ENCODE measurements at regions not wholly inside any gene's neighbourhood (a gene's known extent, or its start where the extent isn't known, plus 50 kb on each side); places are given as distances from the start of the nearest gene placed in this dataset.

- Histone ChIP-seq H3K27ac (ENCODE audit: low read depth, low read length) (no peak overlapping the region), H3K9me2 (ENCODE audit: insufficient read depth) (no peaks in the 10 kb centered on the region), H3K79me2 (ENCODE audit: insufficient read depth, low read length) (no peaks in the 10 kb centered on the region), H3K9ac (ENCODE audit: low read length) (no peak overlapping the region), H2AFZ (ENCODE audit: low read depth, low read length, poor library complexity, severe bottlenecking) (no peak overlapping the region), H3K4me1 (ENCODE audit: control insufficient read depth in 1 of 2, insufficient read depth in 2 of 2, low read length in 2 of 2) (peaks cover 0 to 7% of the 10 kb centered on the region in 2 experiments; a peak in 2 of 4 replicates), H3K27me3 (ENCODE audit: insufficient read depth, low read length) (no peaks in the 10 kb centered on the region), H4K20me1 (ENCODE audit: insufficient read depth) (no peaks in the 10 kb centered on the region), H3K9me3 (ENCODE audit: control insufficient read depth in 1 of 2, insufficient read depth in 1 of 2, low read depth in 1 of 2, low read length in 2 of 2) (no peaks in the 10 kb centered on the region), H3K36me3 (ENCODE audit: control insufficient read depth in 1 of 2, insufficient read depth in 2 of 2, low read length in 2 of 2) (no peaks in the 10 kb centered on the region), H3K4me2 (ENCODE audit: low read length) (no peak overlapping the region), H3K4me3 (replicated peaks in 1 of 2; ENCODE audit: low read depth in 1 of 2, low read length in 2 of 2) (no peak overlapping the region)
- ChIA-PET RAD21 (ENCODE audit: low non-redundant PET in 1 of 2, low total read pairs in 2 of 2, uncharacterized antibody in 2 of 2, unreplicated experiment in 2 of 2) (no interaction called here), CTCF (no interaction called here), POLR2A (no interaction called here)
- TF ChIP-seq SIN3A (IDR thresholded peaks at IDR 0.05; ENCODE audit: low read depth) (no peak), EZH2 (IDR thresholded peaks at IDR 0.05) (no peak), EGR1 (IDR thresholded peaks at IDR 0.05; ENCODE audit: low read depth) (no peak), SP1 (IDR thresholded peaks at IDR 0.05; ENCODE audit: low read depth) (no peak), RAD21 (IDR thresholded peaks at IDR 0.05; ENCODE audit: low read depth) (no peak), ZBTB33 (IDR thresholded peaks at IDR 0.05; ENCODE audit: extremely low read depth, insufficient replicate concordance, low read length) (no peak), MAX (IDR thresholded peaks at IDR 0.05) (no peak), CTCF (IDR thresholded peaks at IDR 0.05 in 2 of 3, conservative IDR thresholded peaks at IDR 0.05 in 1 of 3; ENCODE audit: borderline replicate concordance in 1 of 3, insufficient read depth in 1 of 3, low read depth in 2 of 3, low read length in 2 of 3) (no peak), FOSL1 (IDR thresholded peaks at IDR 0.05; ENCODE audit: low read depth) (no peak), ELF1 (IDR thresholded peaks at IDR 0.05; ENCODE audit: borderline replicate concordance, low read depth) (no peak), ZNF274 (IDR thresholded peaks at IDR 0.05; ENCODE audit: low read depth, low read length) (no peak), CBX3 (IDR thresholded peaks at IDR 0.05; ENCODE audit: low read depth) (no peak), REST (IDR thresholded peaks at IDR 0.05; ENCODE audit: low read depth) (no peak), SRF (IDR thresholded peaks at IDR 0.05; ENCODE audit: low read depth) (no peak), ZFX (IDR thresholded peaks at IDR 0.05) (no peak), POLR2AphosphoS5 (IDR thresholded peaks at IDR 0.05; ENCODE audit: low read depth, low read length) (no peak)
- intact Hi-C loops (cut with micrococcal nuclease) = no loop called here
- DNase-seq (ENCODE audit: low read depth, low spot score) = no peak
- no peak for ATAC-seq
- no TSS peak for BruUV-seq (replicated peaks)
Observed at GRCh38 chr13:64909184-64909583, 2321.0 kb downstream of the PCDH9 start.

All from HCT116 (cell line).